Activated naive CD4-positive, alpha-beta T cell treated with anti-CD3 and anti-CD28 coated beads, Interleukin-2, amount 50 U/mL, for 24 hours (primary cell): ENCODE measurements at regions not wholly inside any gene's neighbourhood (a gene's known extent, or its start where the extent isn't known, plus 50 kb on each side); places are given as distances from the start of the nearest gene placed in this dataset.

Experiments used
- H3K27ac Mint-ChIP-seq: one replicate; pipeline ENCODE4 v1.8.0; 2021; ENCODE audit warnings: mild to moderate bottlenecking, mixed read lengths
- H3K27me3 Mint-ChIP-seq: one replicate; pipeline ENCODE4 v1.8.0; 2021; ENCODE audit warnings: mixed read lengths
- H3K36me3 Mint-ChIP-seq: one replicate; pipeline ENCODE4 v1.8.0; 2021; ENCODE audit warnings: mixed read lengths
- H3K4me1 Mint-ChIP-seq: one replicate; pipeline ENCODE4 v1.8.0; 2021; ENCODE audit warnings: mixed read lengths
- H3K4me3 Mint-ChIP-seq: one replicate; pipeline ENCODE4 v1.8.0; 2021; ENCODE audit warnings: mild to moderate bottlenecking, mixed read lengths
- H3K9me3 Mint-ChIP-seq: one replicate; pipeline ENCODE4 v1.8.0; 2021; ENCODE audit warnings: mixed read lengths

DNA sequence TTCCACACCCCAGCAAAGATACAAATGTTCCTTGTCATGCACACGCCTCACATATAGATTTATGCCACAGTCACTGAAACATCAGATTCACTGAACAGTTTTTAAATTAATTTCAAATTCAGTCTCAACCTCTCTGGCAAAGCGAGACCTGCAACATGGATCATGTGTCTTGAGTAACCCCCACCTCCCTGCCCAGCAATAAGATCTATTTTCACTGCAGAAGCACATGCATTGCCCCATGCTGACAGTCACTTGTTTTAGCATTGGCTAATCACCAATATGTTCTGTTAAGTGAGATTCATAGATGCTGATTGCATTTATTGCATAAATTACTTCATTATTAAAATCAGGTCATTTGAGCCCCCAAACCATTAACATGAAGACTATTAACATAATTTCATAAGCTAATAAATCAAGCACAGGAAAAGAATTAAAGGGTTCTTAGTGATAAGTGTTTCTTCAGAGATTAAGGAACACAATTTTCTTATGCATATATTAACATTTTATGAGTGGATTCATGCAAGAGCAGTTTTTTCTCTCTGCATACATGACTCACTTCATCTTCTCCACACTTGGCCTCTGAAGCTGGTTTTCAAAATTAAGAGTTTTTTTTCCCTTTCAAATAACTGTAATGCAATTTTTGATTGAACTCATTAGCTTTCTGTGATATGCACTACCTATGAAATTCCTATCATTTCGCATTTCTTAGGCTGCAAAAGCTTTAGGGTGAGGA is 173.2 kb upstream of the SOX4 start:
- Mint-ChIP-seq H3K4me3 (no peak overlapping the region), H3K27ac (no peak overlapping the region), H3K36me3 (no peaks in the 10 kb centered on the region), H3K27me3 (peaks cover 1% of the 10 kb centered on the region), H3K9me3 (no peaks in the 10 kb centered on the region), H3K4me1 (no peaks in the 10 kb centered on the region)

DNA sequence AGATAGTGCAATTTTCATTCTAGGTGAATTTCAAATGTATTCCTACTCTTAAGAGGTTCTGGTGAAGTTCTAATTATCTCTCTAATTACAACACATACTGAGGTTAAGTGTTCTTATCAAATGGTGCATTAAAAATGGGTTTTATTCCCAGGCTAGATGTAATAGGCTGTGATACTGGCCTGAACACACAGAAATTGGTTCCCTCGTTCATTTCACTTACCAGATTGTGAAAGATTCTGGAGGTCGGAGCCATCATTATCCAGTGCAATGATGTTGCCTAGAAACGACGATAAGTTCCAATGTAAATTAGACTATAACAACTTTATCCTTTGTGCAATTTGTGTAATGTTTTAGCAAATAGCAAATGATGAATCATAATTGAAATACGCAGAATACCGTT is 172.6 kb upstream of the SOX4 start:
- Mint-ChIP-seq H3K4me3 (no peak overlapping the region), H3K4me1 (no peaks in the 10 kb centered on the region), H3K27ac (no peak overlapping the region), H3K9me3 (no peaks in the 10 kb centered on the region), H3K27me3 (peaks cover 1% of the 10 kb centered on the region), H3K36me3 (no peaks in the 10 kb centered on the region)

DNA sequence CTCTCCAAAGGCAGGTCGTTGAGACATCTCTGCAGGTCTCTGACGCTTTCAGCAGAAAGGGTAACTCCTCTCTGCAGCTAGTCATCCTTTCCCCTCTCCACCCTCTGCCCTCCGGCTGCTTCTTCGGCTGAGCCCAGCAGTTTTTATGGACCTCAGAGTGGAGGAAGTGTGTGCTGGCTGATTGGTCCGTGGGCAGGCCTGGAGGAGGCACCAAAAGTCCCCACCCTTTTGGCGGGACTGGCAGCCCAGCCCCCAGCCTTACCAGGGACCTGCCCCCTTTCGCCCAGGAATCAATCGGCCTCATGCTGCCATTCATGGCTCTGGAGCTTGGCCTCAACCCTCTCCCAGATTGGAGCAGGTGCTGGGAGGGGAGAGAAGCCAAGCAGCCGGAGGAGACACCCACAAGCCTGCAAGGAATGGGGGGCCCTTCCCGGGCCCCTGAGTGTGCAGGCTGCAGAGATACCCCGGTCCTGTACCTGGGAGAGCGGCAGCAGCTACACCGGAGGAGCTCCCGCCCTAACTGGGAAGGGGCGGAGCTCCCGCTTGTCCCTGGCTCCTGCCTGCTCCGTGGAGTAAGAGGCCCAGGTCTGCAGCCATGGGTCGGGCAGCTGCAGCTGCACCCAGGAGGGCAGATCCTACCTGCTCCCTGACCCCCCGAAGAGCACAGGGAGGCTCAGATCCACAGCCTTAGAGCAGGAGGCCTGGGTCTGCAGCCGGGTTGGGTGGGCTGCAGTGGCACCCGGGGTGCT is 170.3 kb upstream of the SOX4 start:
- no peak overlapping the region for H3K4me3 Mint-ChIP-seq
- H3K27ac Mint-ChIP-seq = no peak overlapping the region
- H3K4me1 Mint-ChIP-seq = no peaks in the 10 kb centered on the region
- H3K9me3 Mint-ChIP-seq = no peaks in the 10 kb centered on the region
- H3K27me3 Mint-ChIP-seq = peaks cover 1% of the 10 kb centered on the region
- H3K36me3 Mint-ChIP-seq = no peaks in the 10 kb centered on the region

DNA sequence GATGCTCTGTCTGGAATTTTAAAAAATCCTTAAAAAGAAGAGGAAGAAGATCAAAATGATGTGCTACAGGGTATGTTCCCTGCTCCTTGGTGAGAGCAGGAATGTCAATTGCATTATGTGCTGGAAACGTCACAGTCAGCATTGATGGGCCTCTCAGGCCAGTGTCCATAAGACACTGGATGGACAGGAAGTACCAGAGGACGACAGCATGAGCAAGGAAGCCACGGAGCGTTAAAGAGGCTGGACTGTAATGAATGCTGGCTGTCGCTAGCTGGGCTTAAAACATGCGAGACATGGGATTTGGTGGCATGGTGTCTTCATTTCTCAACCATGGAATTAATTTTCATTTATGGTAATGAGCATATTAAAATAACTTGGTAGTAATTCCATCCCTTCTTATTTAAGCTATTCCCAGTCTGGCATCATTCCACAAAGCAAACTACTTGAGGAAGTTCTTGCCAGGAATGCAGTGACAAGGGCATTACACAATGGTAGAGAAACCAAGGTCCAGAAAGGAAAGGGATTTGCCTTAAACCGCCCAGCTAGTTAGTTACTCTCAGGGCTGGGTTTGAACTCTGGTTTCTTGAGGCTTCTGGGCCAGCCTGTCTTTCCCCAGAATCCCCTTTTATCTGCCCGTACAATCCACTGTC is 166.6 kb upstream of the SOX4 start:
- no peak overlapping the region for H3K4me3 Mint-ChIP-seq
- H3K36me3 Mint-ChIP-seq = no peaks in the 10 kb centered on the region
- H3K9me3 Mint-ChIP-seq = no peaks in the 10 kb centered on the region
- H3K4me1 Mint-ChIP-seq = no peaks in the 10 kb centered on the region
- peaks cover 1% of the 10 kb centered on the region for H3K27me3 Mint-ChIP-seq
- no peak overlapping the region for H3K27ac Mint-ChIP-seq

DNA sequence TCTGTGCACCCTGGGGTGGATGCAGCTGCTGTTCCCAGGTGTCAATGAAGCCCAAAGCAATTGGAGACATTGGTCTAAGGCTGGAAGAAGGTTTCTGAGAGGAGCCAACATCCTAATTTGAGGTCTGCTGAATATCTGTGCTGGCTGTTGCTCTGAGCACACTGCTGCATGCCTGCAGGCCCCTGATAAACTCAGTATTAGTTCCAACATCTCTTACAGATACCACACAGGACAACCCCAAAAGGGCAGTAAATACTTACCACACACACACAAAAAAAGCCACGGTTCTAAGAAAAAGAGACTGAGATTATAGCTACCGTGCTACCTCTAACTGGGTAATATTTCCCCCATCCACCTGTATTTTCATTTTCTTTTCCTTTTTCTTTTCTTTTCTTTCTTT is 164.3 kb upstream of the SOX4 start:
- Mint-ChIP-seq H3K4me1 (no peaks in the 10 kb centered on the region), H3K27ac (no peak overlapping the region), H3K9me3 (no peaks in the 10 kb centered on the region), H3K36me3 (no peaks in the 10 kb centered on the region), H3K27me3 (peaks cover 1% of the 10 kb centered on the region), H3K4me3 (no peak overlapping the region)

DNA sequence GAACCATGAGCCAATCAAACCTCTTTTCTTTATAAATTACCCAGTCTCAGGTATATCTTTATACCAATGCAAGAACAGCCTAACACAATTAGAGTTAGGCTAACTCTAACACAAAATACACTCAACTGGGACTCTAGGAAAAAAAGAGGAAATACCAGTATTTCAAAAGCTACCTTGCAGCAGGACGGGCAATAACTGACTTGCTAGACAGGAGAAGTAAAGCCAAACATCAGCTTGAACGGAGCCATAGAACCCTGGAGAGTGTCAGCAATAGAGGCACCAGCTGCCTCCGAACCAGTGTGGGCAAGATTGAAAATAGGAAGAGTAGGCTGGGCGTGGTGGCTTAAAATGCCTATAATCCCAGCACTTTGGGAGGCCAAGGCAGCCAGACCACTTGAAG is 162.0 kb upstream of the SOX4 start:
- H3K4me3 Mint-ChIP-seq = no peak overlapping the region
- no peaks in the 10 kb centered on the region for H3K27me3 Mint-ChIP-seq
- H3K36me3 Mint-ChIP-seq = no peaks in the 10 kb centered on the region
- no peaks in the 10 kb centered on the region for H3K9me3 Mint-ChIP-seq
- H3K4me1 Mint-ChIP-seq = no peaks in the 10 kb centered on the region
- no peak overlapping the region for H3K27ac Mint-ChIP-seq

DNA sequence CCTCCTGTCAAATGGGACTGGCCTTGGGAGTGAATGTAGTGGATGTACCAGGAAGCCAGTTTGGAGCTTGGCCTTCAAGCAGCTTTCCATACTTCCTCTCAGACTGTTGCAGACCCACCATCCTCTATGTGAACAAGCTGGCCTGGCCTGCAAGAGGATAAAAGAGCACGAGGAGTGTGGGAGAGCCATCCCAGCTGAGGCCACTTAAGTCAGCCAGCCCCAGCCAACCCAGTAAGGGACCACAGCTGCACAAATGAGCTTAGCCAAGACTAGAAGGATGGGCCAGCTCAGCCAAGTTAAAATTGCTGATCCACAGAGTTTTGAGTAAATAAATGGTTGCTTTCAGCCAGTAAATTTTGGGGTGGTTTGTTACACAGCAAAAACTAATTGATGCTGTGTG is 156.9 kb upstream of the SOX4 start:
- H3K27ac Mint-ChIP-seq = no peak overlapping the region
- H3K27me3 Mint-ChIP-seq = no peaks in the 10 kb centered on the region
- no peaks in the 10 kb centered on the region for H3K9me3 Mint-ChIP-seq
- H3K36me3 Mint-ChIP-seq = no peaks in the 10 kb centered on the region
- H3K4me1 Mint-ChIP-seq = peaks cover 12% of the 10 kb centered on the region
- no peak overlapping the region for H3K4me3 Mint-ChIP-seq

DNA sequence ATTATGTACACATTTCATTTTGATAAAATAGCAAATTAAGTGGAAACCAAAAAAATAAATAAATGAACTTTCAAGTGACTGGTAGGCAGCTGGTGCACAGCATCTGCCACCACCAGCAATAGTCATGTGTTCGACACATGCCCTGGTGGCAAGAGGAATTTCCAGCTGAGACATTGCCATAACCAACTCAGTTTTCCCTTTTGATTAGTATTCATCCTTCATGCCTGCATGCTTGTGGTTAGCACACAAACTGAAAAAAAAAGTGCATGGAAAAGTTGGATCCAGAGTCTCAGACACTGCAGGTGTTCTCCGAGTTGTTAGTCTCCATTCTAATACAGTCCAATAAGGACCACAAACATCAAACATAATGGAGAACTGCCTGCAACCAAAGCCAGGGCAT is 156.0 kb upstream of the SOX4 start:
- H3K27ac Mint-ChIP-seq = no peak overlapping the region
- no peaks in the 10 kb centered on the region for H3K9me3 Mint-ChIP-seq
- H3K4me3 Mint-ChIP-seq = no peak overlapping the region
- no peaks in the 10 kb centered on the region for H3K27me3 Mint-ChIP-seq
- no peaks in the 10 kb centered on the region for H3K36me3 Mint-ChIP-seq
- H3K4me1 Mint-ChIP-seq = peaks cover 12% of the 10 kb centered on the region

DNA sequence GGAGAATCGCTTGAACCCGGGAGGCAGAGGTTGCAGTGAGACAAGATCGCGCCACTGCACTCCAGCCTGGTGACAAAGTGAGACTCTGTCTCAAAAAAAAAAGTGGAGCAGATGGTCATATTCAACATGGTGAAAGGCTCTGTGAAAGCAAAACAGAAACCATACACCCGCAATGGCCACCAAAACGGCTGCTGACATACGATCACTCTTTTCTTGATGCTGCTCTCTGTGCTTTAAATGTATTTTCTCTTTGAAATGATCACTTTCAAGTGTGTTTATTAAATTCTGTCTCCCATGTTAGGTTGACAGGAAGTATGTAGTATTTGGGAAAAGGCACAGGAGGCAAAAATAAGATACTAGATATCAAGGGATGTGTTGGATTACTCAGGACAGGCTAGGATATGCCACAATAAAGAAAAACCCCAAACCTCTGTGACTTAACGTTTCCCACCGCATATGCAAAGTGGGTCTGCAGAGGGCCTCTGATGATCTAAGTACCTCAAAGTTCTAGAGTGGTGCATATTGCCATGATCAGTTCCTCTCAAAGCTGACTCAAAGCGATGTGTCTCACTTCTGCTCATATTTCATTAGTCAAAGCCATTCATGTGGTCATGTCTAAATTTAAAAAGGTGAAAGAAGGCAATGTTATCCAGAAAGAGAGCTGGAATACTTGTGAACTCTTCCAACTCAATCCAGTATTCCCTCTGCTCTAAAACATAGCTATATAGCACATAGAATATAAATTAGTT is 155.1 kb upstream of the SOX4 start:
- Mint-ChIP-seq H3K27ac (no peak overlapping the region), H3K4me3 (no peak overlapping the region), H3K36me3 (no peaks in the 10 kb centered on the region)

DNA sequence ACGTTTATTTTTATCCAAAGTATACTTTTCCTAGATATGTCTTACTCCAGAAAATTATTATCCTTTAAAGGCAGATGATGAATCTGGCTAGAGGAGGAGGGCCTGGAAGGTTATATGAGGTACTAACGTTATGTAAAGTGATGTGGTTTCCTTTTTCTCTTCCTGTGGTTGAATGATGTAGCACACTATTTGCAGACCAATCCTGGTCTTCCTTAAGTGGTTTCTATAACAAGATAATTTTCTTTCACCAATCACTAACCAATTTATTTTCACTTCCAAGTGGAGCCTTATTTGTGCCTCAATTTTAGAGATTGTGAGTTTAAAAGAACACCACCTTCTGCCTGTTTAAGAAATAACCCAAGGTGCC is 154.6 kb upstream of the SOX4 start:
- H3K4me1 Mint-ChIP-seq = peaks cover 12% of the 10 kb centered on the region
- H3K4me3 Mint-ChIP-seq = no peak overlapping the region
- H3K27ac Mint-ChIP-seq = no peak overlapping the region

More for the DNA sequence above, 155.1 kb upstream of the SOX4 start:
- Mint-ChIP-seq H3K27me3 (no peaks in the 10 kb centered on the region), H3K9me3 (no peaks in the 10 kb centered on the region), H3K4me1 (peaks cover 12% of the 10 kb centered on the region)

DNA sequence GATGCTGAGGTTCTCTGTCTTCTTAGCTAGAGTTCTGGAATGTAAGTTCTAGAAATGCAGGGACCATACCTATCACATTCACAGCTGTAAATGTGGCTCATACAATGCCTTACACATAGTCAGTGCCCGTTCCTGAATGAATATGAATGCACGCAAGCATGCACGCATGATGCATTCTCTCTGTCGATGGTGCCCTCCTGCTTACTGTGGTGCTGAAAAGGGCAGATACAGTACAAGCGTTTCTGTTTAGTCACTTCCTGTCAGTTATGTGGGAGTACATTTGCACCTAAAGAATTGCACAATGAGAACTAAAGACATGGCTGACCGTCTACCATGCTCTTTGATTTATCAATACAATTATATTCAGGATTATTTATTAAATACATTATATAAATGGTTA is 152.2 kb upstream of the SOX4 start:
- Mint-ChIP-seq H3K4me3 (no peak overlapping the region), H3K4me1 (peaks cover 12% of the 10 kb centered on the region), H3K27ac (no peak overlapping the region), H3K9me3 (no peaks in the 10 kb centered on the region), H3K36me3 (no peaks in the 10 kb centered on the region), H3K27me3 (peaks cover 3% of the 10 kb centered on the region)

More for the DNA sequence above, 154.6 kb upstream of the SOX4 start:
- Mint-ChIP-seq H3K27me3 (no peaks in the 10 kb centered on the region), H3K36me3 (no peaks in the 10 kb centered on the region), H3K9me3 (no peaks in the 10 kb centered on the region)

DNA sequence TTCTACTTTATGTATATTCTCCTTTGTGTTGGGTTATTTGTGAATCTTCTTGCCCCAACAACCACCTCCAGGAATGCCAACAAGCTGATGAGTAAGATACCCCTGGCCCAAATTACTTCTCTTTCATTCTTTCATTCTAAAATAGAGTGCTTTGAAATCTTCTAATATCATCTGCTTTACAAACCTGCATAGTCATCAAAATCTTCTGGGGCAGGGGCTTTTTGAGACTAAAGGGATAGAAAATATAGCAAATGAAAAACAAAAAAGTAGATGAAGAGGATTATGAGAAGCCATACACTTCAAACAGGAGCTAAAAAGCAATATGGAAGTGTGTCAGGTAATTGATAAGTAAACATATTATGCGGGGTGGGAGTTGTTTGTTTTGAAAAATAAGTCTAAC is 150.7 kb upstream of the SOX4 start:
- Mint-ChIP-seq H3K27ac (no peak overlapping the region), H3K9me3 (no peaks in the 10 kb centered on the region), H3K27me3 (peaks cover 3% of the 10 kb centered on the region), H3K4me3 (no peak overlapping the region), H3K36me3 (no peaks in the 10 kb centered on the region), H3K4me1 (peaks cover 12% of the 10 kb centered on the region)

DNA sequence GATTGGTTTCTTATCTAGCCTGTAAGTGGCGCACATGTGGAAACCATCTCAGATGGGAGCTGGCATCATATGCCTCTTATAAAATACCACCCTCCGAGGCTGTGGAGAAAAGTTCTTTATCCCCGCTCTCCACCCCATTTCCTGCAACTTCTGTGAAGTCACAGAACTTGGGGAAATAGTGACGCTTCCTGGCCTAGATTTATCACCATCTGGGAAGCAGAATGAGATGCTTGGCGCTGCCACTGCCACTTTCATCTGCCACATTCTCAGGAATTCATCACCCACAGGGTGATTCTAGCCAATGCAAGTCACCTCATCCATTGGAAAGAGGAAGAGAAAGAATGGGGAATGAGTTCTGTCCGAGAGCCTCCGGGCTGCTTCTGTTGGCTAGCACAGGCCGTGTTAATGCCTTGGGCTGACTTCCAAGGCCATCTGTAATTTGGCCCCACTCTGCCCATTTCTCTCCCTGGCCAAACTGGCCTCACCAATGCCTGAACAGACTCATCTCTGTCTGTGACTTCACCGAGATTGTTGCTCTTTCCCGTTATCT is 148.8 kb upstream of the SOX4 start:
- Mint-ChIP-seq H3K4me3 (no peak overlapping the region), H3K27ac (no peak overlapping the region), H3K36me3 (no peaks in the 10 kb centered on the region), H3K27me3 (peaks cover 3% of the 10 kb centered on the region), H3K9me3 (no peaks in the 10 kb centered on the region), H3K4me1 (no peaks in the 10 kb centered on the region)

DNA sequence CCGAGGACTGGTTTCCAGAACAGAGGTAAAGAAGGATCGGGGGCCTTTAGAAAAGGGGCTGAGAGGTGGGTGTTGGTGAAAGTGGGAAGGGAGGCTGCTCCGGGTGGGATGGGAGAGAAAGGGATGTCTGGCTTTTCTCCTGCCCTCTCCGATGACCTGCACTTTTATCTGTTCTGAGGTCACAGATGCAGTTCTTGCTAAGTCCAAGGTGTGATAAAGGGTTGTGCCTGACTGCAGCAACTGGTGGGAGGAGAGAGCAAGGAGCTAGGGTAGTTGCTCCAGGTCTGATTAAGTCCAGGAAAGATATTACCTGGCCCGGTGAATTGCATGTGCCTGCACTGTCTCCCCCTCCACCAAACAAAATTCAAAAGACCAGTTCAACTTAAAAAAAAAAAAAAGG is 145.6 kb upstream of the SOX4 start:
- Mint-ChIP-seq H3K4me3 (no peak overlapping the region), H3K27ac (no peak overlapping the region), H3K36me3 (no peaks in the 10 kb centered on the region), H3K4me1 (no peaks in the 10 kb centered on the region), H3K9me3 (no peaks in the 10 kb centered on the region), H3K27me3 (peaks cover 3% of the 10 kb centered on the region)

DNA sequence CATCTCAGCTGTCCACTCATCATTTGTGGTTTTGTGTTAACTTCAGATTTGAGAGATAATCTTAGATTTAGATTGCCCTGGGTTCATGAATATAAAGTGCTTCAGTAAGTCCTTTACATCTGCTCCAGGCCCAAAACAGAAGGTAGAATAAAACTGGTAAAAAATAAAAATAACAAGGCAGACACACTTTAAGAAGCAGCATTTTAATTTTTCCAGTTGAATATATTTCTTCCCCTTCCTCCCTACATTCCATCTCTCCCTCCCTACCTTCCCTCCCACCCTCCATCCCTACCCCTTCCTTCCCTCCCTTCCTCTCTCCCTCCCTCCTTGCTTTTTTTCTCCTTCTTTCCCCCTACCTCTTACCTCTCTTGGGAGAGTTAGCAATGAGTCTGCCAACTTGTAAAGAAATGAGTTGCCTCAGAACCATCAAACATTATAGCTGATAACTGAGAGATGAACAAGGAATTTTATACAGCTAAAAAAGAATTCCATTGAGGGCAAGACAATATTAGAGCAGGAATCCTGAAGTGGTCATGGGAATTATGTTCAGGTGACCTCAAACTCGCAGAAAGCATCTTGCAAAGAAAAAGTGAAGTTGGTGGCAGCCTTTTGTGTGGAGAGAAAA is 145.0 kb upstream of the SOX4 start:
- H3K27ac Mint-ChIP-seq = no peak overlapping the region
- H3K27me3 Mint-ChIP-seq = peaks cover 4% of the 10 kb centered on the region
- H3K4me3 Mint-ChIP-seq = no peak overlapping the region
- no peaks in the 10 kb centered on the region for H3K9me3 Mint-ChIP-seq
- no peaks in the 10 kb centered on the region for H3K36me3 Mint-ChIP-seq
- no peaks in the 10 kb centered on the region for H3K4me1 Mint-ChIP-seq
